DND-41 (cell line): ENCODE measurements at regions not wholly inside any gene's neighbourhood (a gene's known extent, or its start where the extent isn't known, plus 50 kb on each side); places are given as distances from the start of the nearest gene placed in this dataset.

ENCODE experiments used
- ATAC-seq: fragments of 200-7000 bp; cut with Tn5 transposase; 3 replicates; pipeline ENCODE4 v1.9.1; 2021; ENCODE audit warnings: low read depth; ENCODE audit not compliant: insufficient read depth
- DNase-seq: peaks from one replicate; pipeline ENCODE4 v3.0.0-alpha.2; 2020
- H2AFZ ChIP-seq: 2 replicates; pipeline ENCODE4 v1.6.0; 2012; ENCODE audit warnings: low read depth, low read length
- H3K27ac ChIP-seq: 2 replicates; pipeline ENCODE4 v1.5.1; 2012; ENCODE audit warnings: low read length, inconsistent platforms
- H3K27me3 ChIP-seq: fragments of 200-600 bp; sonication (generic); 2 replicates; pipeline ENCODE4 v1.6.0; 2012; ENCODE audit warnings: low read length, mild to moderate bottlenecking, inconsistent platforms; ENCODE audit not compliant: insufficient read depth, poor library complexity
- H3K36me3 ChIP-seq: 2 replicates; pipeline ENCODE4 v1.5.1; 2012; ENCODE audit warnings: low read length, inconsistent platforms; ENCODE audit not compliant: insufficient read depth
- H3K4me1 ChIP-seq: 2 replicates; pipeline ENCODE4 v1.5.1; 2012; ENCODE audit warnings: mild to moderate bottlenecking, low read length; ENCODE audit not compliant: insufficient read depth
- H3K4me2 ChIP-seq: 2 replicates; pipeline ENCODE4 v1.6.0; 2012; ENCODE audit warnings: mild to moderate bottlenecking, moderate library complexity, low read length, inconsistent platforms; ENCODE audit not compliant: insufficient read depth
- H3K4me3 ChIP-seq, 2 experiments: fragments of 200-600 bp in 1 of 2; shearing (Covaris generic) in 1 of 2; 2 replicates each; pipeline ENCODE4 v1.5.1; 2012 to 2016; ENCODE audit warnings: inconsistent platforms in 2 of 2, low read length in 2 of 2, mild to moderate bottlenecking in 2 of 2, low read depth in 1 of 2, moderate library complexity in 1 of 2
- H3K79me2 ChIP-seq: 2 replicates; pipeline ENCODE4 v1.6.0; 2012; ENCODE audit warnings: low read length, inconsistent platforms; ENCODE audit not compliant: insufficient read depth
- H3K9ac ChIP-seq: 2 replicates; pipeline ENCODE4 v1.6.0; 2012; ENCODE audit warnings: low read depth, mild to moderate bottlenecking, inconsistent platforms, low read length, moderate library complexity
- H3K9me3 ChIP-seq: 2 replicates; pipeline ENCODE4 v1.5.1; 2012; ENCODE audit warnings: low read length, moderate library complexity, mild to moderate bottlenecking, inconsistent platforms; ENCODE audit not compliant: insufficient read depth, severe bottlenecking
- H4K20me1 ChIP-seq: 2 replicates; pipeline ENCODE4 v1.6.0; 2012; ENCODE audit warnings: low read length; ENCODE audit not compliant: insufficient read depth
- CTCF ChIP-seq: IDR thresholded peaks from 2 replicates; pipeline ENCODE4 v1.5.1; 2012; ENCODE audit warnings: borderline replicate concordance, low read length, moderate library complexity, mild to moderate bottlenecking; ENCODE audit not compliant: poor library complexity, severe bottlenecking; ENCODE audit errors: extremely low read depth
- EZH2 ChIP-seq: IDR thresholded peaks from 3 replicates; pipeline ENCODE4 v1.6.1; 2012; ENCODE audit warnings: borderline replicate concordance, low read depth, mild to moderate bottlenecking, moderate library complexity, low read length, inconsistent platforms; ENCODE audit not compliant: severe bottlenecking

GRCh38 chr5:174951151-174951780 lies 226.9 kb downstream of the MSX2 start:
- Histone ChIP-seq H3K27me3 (no peaks in the 10 kb centered on the region), H2AFZ (no peak overlapping the region), H3K4me1 (no peaks in the 10 kb centered on the region), H3K4me2 (no peak overlapping the region), H3K9ac (no peak overlapping the region), H3K9me3 (no peaks in the 10 kb centered on the region), H3K36me3 (no peaks in the 10 kb centered on the region), H4K20me1 (no peaks in the 10 kb centered on the region; the same call in 1 of the 2 replicates), H3K4me3 (no peak overlapping the region), H3K27ac (no peak overlapping the region), H3K79me2 (no peaks in the 10 kb centered on the region)
- ATAC-seq = peak; percentile 94
- DNase-seq = peak; percentile 63
- TF ChIP-seq CTCF (peak; percentile 94), EZH2 (no peak)

DNA sequence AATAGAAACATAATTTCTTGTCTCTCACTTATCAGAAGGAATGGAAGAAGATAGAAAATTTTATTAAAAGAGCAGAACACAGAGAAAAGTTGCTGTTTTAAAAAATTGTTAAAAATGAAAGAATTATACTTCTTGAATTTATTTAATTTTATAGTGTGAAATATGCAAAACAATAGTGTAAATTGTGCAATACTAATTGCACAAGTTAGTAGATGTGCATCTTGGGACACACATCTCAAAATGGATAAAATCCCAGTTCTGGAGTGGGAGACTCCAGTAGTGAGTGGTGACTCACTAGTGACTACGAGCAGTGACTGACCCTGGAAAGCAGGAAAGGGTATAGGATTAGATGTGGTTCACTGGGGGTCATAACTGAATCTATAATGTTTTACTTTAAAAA lies 223.2 kb downstream of the MSX2 start:
- DNase-seq = no peak
- Histone ChIP-seq H3K4me2 (no peak overlapping the region), H3K9ac (no peak overlapping the region), H3K36me3 (no peaks in the 10 kb centered on the region), H4K20me1 (no peaks in the 10 kb centered on the region; the same call in 1 of the 2 replicates), H3K79me2 (no peaks in the 10 kb centered on the region), H3K4me1 (no peaks in the 10 kb centered on the region), H3K27me3 (no peaks in the 10 kb centered on the region), H3K4me3 (no peak overlapping the region), H3K27ac (no peak overlapping the region), H3K9me3 (no peaks in the 10 kb centered on the region), H2AFZ (no peak overlapping the region)
- TF ChIP-seq CTCF (no peak), EZH2 (no peak)
- no peak for ATAC-seq

GRCh38 chr5:174945853-174946252 lies 221.5 kb downstream of the MSX2 start:
- no peak for TF ChIP-seq EZH2
- no peak for TF ChIP-seq CTCF
- H3K4me2 ChIP-seq = no peak overlapping the region
- ATAC-seq (no peak), DNase-seq (no peak)
- no peak overlapping the region for H3K9ac ChIP-seq
- no peak overlapping the region for H3K4me3 ChIP-seq
- H2AFZ ChIP-seq = no peak overlapping the region
- no peaks in the 10 kb centered on the region for H4K20me1 ChIP-seq
- no peaks in the 10 kb centered on the region for H3K79me2 ChIP-seq
- H3K27ac ChIP-seq = no peak overlapping the region
- H3K9me3 ChIP-seq = no peaks in the 10 kb centered on the region
- no peaks in the 10 kb centered on the region for H3K27me3 ChIP-seq
- H3K36me3 ChIP-seq = no peaks in the 10 kb centered on the region
- H3K4me1 ChIP-seq = no peaks in the 10 kb centered on the region
